AG10803 (cell line): ENCODE measurements at regions not wholly inside any gene's neighbourhood (a gene's known extent, or its start where the extent isn't known, plus 50 kb on each side); places are given as distances from the start of the nearest gene placed in this dataset.

Experiments
- DNase-seq: peaks from one replicate; pipeline ENCODE4 v3.0.0; 2010; ENCODE audit warnings: low read depth
- H3K4me3 ChIP-seq: 2 replicates; pipeline ENCODE4 v1.5.1; 2011; ENCODE audit warnings: mild to moderate bottlenecking, low read length, control low read depth
- CTCF ChIP-seq: conservative IDR thresholded peaks from 2 replicates; pipeline ENCODE4 v1.5.1; 2011; ENCODE audit warnings: mild to moderate bottlenecking, low read length, control low read depth, inconsistent platforms

DNA sequence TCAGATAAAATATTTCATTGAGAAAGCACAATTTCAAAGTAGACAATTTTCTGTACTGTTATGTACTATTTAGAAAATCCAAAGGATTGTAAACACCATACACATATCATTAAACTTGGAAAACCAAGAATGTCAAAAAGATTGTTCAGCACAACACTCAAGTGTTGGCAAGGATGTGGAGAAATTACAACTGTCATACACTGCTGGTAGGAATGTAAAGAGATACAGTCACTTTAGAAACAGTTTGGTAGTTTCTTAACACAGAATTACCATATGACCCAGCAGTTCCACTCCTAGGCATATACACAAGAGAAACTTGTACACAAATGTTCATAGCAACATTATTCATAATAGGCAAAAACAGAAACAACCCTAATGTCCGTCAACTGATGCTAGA, 71.2 kb downstream of the OR2K2 start:
- no peak overlapping the region for H3K4me3 ChIP-seq
- no peak for TF ChIP-seq CTCF
- peak; percentile 11 for DNase-seq

- no peak for DNase-seq
- no peak overlapping the region for H3K4me3 ChIP-seq
- no peak for TF ChIP-seq CTCF
Measured at GRCh38 chr9:111258209-111258874, 71.7 kb downstream of the OR2K2 start.

GRCh38 chr9:111253742-111254437, 76.1 kb downstream of the OR2K2 start:
- DNase-seq, result no peak
- no peak overlapping the region for H3K4me3 ChIP-seq
- no peak for TF ChIP-seq CTCF

- H3K4me3 ChIP-seq, result no peak overlapping the region
- no peak for DNase-seq
- TF ChIP-seq CTCF, result no peak
Measured at GRCh38 chr9:111250875-111251842, 78.9 kb downstream of the OR2K2 start.

GRCh38 chr9:111237447-111237846, 92.6 kb downstream of the OR2K2 start:
- no peak for DNase-seq
- H3K4me3 ChIP-seq, result no peak overlapping the region
- TF ChIP-seq CTCF, result no peak

- DNase-seq, result no peak
- H3K4me3 ChIP-seq, result no peak overlapping the region
- TF ChIP-seq CTCF, result no peak
Measured at GRCh38 chr9:111236332-111236731, 93.7 kb downstream of the OR2K2 start.
